ENCODE measurements at regions not wholly inside any gene's neighbourhood (a gene's known extent, or its start where the extent isn't known, plus 50 kb on each side); places are given as distances from the start of the nearest gene placed in this dataset.

- H3K36me3 ChIP-seq (ENCODE audit: control insufficient read depth, insufficient read depth, low read length): no peaks in the 10 kb centered on the region
- H3K4me3 ChIP-seq (ENCODE audit: low read depth, low read length): no peak overlapping the region
- H3K27me3 ChIP-seq (ENCODE audit: control insufficient read depth, insufficient read depth, low read length): peaks cover 3% of the 10 kb centered on the region
- DNase-seq (ENCODE audit: low read depth) (no peak), FAIRE-seq (no peak)
- TF ChIP-seq, protein P1, sequence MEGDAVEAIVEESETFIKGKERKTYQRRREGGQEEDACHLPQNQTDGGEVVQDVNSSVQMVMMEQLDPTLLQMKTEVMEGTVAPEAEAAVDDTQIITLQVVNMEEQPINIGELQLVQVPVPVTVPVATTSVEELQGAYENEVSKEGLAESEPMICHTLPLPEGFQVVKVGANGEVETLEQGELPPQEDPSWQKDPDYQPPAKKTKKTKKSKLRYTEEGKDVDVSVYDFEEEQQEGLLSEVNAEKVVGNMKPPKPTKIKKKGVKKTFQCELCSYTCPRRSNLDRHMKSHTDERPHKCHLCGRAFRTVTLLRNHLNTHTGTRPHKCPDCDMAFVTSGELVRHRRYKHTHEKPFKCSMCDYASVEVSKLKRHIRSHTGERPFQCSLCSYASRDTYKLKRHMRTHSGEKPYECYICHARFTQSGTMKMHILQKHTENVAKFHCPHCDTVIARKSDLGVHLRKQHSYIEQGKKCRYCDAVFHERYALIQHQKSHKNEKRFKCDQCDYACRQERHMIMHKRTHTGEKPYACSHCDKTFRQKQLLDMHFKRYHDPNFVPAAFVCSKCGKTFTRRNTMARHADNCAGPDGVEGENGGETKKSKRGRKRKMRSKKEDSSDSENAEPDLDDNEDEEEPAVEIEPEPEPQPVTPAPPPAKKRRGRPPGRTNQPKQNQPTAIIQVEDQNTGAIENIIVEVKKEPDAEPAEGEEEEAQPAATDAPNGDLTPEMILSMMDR (IDR thresholded peaks at IDR 0.05; ENCODE audit: insufficient read depth, low read length, severe bottlenecking): no peak
These were observed 68.4 kb upstream of the BCL11A start for GRCh38 chr2:60621688-60622429.

DNA sequence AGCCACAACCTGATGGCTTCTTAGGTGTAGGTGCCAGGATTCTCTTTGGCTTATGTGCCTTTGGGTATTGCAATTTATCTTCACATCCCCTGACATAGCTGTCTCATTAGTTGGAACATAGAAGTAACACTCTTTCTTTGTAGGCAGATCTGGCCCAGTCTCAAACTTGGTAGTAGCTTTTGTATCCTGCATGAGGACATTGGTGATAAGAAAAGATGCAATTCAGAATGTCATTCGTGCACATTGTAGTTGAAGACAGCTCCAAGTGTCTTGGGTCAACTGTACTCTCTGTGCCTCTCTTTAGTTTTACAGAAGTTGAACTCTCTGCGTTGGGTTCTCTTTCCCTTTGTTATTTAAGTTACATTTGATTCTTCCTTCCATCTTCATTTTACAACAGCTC lies 69.6 kb upstream of the BCL11A start:
- Histone ChIP-seq H3K27me3 (ENCODE audit: control insufficient read depth, insufficient read depth, low read length) (peaks cover 6% of the 10 kb centered on the region), H3K4me3 (ENCODE audit: low read depth, low read length) (no peak overlapping the region)
- FAIRE-seq: no peak

GRCh38 chr2:60627412-60627811 lies 74.0 kb upstream of the BCL11A start:
- TF ChIP-seq, protein P1 (IDR thresholded peaks at IDR 0.05; ENCODE audit: insufficient read depth, low read length, severe bottlenecking): no peak
- Histone ChIP-seq H3K4me3 (ENCODE audit: low read depth, low read length) (no peak overlapping the region), H3K27me3 (ENCODE audit: control insufficient read depth, insufficient read depth, low read length) (peaks cover 6% of the 10 kb centered on the region), H3K36me3 (ENCODE audit: control insufficient read depth, insufficient read depth, low read length) (no peaks in the 10 kb centered on the region)
- DNase-seq (ENCODE audit: low read depth) (no peak), FAIRE-seq (no peak)

More for the DNA sequence above, 69.6 kb upstream of the BCL11A start:
- DNase-seq (ENCODE audit: low read depth): no peak
- TF ChIP-seq, protein P1 (IDR thresholded peaks at IDR 0.05; ENCODE audit: insufficient read depth, low read length, severe bottlenecking): no peak
- no peaks in the 10 kb centered on the region for H3K36me3 ChIP-seq (ENCODE audit: control insufficient read depth, insufficient read depth, low read length)

DNA sequence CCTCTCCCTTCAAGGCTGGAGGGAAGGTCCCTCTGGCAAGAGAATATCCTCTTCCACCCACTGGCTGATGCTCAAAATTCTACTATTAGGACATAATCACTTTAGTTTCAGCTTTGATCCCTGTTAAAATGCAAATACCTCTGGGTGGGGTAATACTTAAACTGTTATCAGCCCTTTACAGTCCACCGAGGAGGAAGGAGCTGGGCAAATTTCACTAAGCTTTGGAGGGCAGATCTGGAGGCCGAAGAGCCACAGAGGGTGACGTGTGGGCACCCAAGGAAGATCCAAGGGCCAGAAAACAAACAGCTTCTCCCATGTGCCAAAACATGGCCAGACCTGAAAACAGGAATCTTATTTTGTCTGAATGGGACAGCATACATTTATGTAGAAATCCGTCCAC lies 74.6 kb upstream of the BCL11A start:
- no peak for FAIRE-seq
- H3K27me3 ChIP-seq (ENCODE audit: control insufficient read depth, insufficient read depth, low read length): peaks cover 6% of the 10 kb centered on the region

DNA sequence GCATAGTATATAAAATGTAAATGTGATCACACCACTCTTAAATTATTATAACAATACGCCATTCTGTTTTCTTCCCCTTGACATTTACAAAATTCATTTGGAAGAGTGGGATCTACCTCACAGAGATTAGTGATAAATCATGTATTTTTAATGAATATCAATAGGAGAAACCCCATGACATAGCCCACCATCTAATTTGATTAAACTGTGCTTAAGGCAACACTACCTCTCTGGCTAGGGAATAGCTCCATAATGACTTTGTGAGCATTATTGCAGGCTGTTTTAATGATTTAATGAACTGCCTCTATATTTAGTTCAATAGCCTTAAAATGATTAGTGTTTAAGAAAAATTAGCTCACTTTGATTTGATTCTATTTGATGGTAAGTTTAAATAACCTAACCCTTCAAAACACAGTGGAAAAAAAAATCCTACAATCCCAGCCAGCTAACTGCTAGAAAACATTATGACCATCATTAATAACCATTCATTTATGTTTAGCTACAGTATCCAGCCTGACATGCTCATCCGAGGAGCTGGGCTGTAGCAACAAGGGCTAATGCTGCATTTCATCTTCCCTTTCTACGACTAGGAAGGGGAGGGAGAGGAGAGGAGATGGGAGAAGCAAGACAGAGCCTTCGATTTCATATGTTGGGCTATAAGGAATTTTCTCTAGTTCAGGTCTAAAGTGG lies 75.3 kb upstream of the BCL11A start:
- H3K4me3 ChIP-seq (ENCODE audit: low read depth, low read length): no peak overlapping the region
- H3K27me3 ChIP-seq (ENCODE audit: control insufficient read depth, insufficient read depth, low read length): peaks cover 4% of the 10 kb centered on the region
- no peaks in the 10 kb centered on the region for H3K36me3 ChIP-seq (ENCODE audit: control insufficient read depth, insufficient read depth, low read length)
- no peak for DNase-seq (ENCODE audit: low read depth)
- TF ChIP-seq, protein P1 (IDR thresholded peaks at IDR 0.05; ENCODE audit: insufficient read depth, low read length, severe bottlenecking): no peak
- no peak for FAIRE-seq

More for the DNA sequence above, 74.6 kb upstream of the BCL11A start:
- Histone ChIP-seq H3K36me3 (ENCODE audit: control insufficient read depth, insufficient read depth, low read length) (no peaks in the 10 kb centered on the region), H3K4me3 (ENCODE audit: low read depth, low read length) (no peak overlapping the region)
- no peak for DNase-seq (ENCODE audit: low read depth)
- TF ChIP-seq, protein P1 (IDR thresholded peaks at IDR 0.05; ENCODE audit: insufficient read depth, low read length, severe bottlenecking): no peak

Measured in bronchial epithelial cell (primary cell).